Muscle of arm (tissue), 1 donor: ENCODE measurements at regions not wholly inside any gene's neighbourhood (a gene's known extent, or its start where the extent isn't known, plus 50 kb on each side); places are given as distances from the start of the nearest gene placed in this dataset.
"Not testable (repeated sequence)": the region's sequence is repeated elsewhere in the genome, so short reads cannot be mapped to it uniquely, and the experiment has no call there.

Source experiments
- DNase-seq: peaks from one replicate; pipeline ENCODE4 v3.0.0-alpha.2; 2013

GRCh38 chr20:1825938-1826445 lies 69.2 kb upstream of the SIRPA start:
- DNase-seq, result no peak

GRCh38 chr20:1825507-1825906 lies 69.7 kb upstream of the SIRPA start:
- DNase-seq, result no peak

- DNase-seq, result no peak
Measured at GRCh38 chr20:1824834-1825233, 70.4 kb upstream of the SIRPA start.

DNA sequence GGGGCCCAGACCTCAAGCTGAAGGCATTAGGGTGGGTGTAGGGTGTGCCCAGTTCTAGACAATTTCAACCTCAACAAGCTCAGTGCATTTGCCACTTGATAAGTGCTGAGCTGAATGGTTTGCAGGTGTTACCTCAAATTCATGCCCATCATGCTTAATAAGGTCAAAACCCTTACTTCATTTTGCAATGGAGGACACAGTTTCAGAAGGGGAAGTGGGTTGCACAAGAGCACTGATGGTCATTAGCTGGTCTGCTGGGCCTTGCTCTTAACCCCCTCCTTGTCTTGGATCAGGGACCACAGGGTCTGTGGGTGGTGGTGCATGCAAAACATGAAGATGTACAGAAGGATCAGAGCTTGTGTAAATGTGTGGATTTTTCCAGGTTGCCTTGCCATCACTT lies 71.0 kb upstream of the SIRPA start:
- no peak for DNase-seq

DNA sequence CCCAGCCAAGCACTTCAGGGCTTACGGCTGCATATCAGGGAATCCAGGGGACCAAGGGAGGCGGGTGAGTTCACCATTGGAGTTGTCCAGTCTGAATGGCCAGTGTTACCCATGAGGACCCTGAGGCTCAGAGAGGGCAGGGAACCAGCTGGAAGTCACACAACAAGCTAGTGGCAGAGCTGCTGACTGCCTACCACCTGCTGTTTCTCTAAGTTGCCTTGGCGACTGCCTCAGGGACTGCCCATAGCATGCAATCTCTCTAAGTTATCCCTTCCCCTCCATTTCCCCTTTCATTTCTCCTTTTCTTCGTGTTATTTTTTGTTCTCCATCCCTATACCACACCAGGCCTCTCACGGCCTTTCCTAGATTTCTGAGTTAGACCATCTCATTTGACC lies 71.8 kb upstream of the SIRPA start:
- no peak for DNase-seq

DNA sequence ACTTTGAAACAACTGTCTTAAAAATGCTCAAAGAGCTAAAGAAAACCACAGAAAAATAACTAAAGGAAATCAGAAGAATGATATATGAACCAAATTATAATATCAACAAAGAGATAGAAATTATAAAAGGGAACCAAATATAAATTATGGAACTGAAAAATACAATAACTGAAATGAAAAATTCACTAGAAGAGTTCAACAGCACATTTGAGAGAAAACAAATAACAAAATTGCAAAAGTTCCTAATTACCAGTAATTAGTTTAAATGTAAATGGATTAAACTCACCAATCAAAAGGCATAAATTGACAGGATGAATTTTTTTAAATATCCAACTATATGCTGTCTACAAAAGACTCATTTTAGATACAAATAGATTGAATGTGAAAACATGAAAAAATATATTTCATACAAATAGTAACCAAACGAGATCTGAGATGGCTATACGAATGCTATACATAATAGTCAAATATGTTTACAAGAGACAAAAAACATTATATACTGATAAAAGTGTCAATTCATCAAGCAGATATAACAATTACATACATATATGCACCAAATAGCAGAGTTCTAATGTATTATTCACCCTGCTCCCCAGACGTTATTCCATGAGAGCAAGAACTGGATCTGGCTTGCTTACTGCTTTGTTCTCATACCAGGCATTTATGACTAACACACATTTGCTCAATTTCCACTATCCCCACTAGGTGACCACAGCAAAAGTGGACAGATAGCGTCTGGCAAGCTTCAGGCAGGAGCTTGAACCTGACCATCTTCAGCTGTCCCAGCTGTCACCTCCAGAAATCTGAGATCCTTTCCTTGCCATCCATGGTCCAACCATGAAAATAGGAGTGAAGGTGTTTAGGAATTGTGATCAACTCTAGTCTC lies 72.4 kb upstream of the SIRPA start:
- no peak for DNase-seq

DNA sequence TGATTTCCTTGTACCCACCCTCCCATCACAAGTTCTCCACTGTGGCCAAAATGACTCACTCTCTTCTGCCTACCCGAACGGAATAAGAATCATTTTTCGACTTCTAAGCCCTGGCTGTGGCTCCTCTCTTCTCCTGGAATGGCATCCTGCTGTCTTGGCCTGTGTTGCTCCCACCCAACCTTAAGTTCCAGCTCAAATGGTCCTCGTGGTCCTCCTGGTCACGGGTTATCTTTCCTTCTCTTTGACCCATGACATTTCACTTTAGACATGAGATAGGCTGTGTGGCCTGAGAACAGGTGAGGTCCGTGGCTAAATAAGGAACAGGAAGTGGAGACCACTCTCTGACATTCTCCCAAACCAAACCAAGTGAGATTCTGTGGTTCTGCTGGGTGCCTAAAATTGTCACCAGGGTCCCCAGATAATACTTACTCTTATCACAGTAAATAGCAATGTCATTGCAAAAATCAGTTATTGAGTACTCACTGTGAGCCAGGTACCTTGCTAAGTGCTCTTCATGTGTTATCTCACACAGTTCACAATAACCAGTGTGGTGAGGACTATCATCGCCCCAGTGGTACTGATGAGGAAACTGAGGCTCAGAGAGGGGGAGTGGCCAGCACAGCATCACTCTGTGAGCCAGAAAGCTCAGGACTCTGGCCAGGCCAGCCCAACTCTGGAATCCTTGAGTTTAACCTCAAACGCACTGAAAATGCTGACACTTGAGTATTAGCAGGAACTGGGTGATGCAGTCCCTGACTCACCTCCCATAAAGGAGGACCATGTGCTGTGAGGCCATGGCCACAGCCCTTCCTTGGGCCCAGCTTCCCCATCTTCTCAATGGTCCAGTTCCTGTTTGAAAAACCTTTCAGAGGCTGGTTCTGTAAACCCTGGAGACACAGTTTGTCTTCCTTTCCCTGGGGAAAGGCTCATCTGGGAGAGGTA lies 74.8 kb upstream of the SIRPA start:
- DNase-seq, result no peak

- no peak for DNase-seq
Measured at GRCh38 chr20:1819311-1820137, 75.7 kb upstream of the SIRPA start.

DNA sequence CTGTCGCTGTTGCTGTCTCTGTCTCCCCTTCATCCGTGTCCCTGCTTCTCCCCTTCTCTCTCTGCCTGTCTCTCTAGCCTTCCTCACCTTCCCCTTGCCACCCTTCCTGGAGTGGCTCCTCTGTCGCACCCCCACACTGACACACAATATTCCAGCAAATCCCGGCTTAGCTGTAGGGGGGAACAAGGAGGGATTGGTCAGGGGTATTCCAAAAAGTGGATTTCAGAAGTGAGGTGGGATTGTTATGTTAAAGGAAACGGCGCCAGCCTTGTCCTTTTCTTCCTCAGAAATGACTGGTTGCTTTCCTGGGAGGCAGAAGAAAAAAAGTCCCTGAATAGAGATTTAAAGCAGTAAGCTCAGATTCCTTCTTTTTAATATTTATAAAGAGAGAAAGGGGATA lies 76.3 kb upstream of the SIRPA start:
- DNase-seq, result no peak

- no peak for DNase-seq
Measured at GRCh38 chr20:1818247-1818840, 76.9 kb upstream of the SIRPA start.

DNA sequence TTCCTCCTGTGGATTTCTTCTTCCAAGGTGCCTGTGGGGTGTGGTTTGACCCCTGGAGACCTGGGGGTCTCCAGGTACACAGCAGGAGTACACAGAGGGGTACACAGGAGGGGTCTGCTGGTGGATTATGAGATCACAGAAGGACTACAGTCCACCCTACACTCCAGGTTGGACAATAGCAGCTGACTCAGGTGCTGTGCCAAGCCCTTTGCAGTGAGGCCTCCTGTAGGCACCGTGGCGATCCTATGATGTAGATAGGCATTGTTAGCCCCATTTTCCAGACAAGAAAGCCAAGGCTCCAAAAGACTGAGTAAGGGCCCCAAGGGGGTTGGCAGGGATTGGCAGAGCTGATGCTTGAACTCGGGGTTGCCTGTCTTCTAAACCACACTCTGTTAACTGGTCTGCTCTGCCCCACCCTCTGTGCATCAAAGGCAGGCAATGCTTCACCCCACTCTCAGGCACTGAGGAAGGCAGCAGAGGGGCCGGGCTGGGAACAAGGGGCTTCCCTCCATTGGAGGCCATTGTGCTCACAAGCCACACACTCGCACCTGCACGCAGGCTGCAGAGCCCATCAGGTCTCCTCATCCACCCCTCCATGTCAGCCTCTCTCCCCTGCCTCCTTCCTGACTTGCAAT lies 77.5 kb upstream of the SIRPA start:
- no peak for DNase-seq

GRCh38 chr20:1816384-1817381 lies 78.5 kb upstream of the SIRPA start:
- no peak for DNase-seq

- DNase-seq, result no peak
Measured at GRCh38 chr20:1815502-1816085, 79.6 kb upstream of the SIRPA start.

DNA sequence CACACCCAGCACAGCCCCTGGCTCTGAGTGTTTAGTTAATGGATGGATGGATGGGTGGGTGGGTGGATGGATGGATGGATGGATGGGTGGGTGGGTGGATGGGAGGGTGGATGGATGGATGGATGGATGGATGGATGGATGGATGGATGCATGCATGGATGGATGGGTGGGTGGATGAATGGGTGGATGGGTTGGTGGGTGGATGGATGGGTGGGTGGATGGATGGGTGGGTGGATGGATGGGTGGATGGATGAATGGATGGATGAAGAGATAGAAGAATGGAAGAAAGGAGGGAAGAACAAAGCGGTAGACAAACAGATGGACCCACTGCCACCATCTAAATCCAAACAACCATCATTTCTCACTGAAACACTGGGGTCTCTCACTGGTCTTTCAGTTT lies 80.3 kb upstream of the SIRPA start:
- not testable (repeated sequence) for DNase-seq

GRCh38 chr20:1813674-1814635 lies 81.3 kb upstream of the SIRPA start:
- no peak for DNase-seq

- DNase-seq, result no peak
Measured at GRCh38 chr20:1813101-1813529, 82.1 kb upstream of the SIRPA start.

DNA sequence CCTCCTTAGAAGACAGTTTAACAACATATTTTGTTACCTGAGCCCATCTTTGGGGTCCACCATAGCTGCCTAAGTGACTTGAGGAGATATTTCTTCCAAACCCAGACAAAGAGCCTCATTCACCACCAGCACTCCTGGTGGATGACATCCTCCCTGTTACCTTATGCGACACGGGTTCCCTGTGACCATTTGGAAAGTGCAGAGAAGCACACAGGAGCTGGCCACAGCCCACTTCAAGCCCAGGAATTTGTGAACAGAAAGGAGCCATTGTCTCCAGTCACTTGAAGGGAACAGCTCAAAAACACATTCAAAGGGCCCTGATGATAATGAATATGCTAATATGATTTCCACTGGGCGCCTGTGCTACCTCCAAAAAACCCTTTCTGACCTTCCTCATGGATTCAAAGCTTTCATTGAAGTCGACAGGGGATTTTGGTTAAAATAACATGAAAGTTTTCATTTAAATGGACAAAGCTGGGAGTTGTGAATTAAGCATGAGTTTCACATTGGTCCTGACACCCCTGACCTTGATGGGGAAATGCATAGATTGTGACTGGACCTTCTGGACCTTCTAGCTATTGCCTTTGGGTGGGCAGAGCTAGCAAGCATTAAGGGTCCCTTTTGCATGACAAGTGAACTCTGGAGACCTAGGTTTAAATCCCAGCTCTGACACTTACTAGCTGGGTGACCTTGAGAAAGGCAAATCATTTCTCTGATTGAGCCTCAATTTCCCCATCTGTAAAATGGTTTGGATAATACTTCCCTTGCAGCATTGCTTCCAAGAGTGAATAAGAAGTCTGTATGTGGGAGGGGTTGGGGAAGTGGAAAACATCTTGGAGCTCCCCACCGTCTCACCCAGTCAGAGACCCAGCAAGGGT lies 83.3 kb upstream of the SIRPA start:
- DNase-seq, result no peak
